GM21367 (cell line): ENCODE measurements at regions not wholly inside any gene's neighbourhood (a gene's known extent, or its start where the extent isn't known, plus 50 kb on each side); places are given as distances from the start of the nearest gene placed in this dataset.

Experiments used
- ATAC-seq: cut with Tn5 transposase; IDR thresholded peaks from one replicate; pipeline ENCODE4 v1.9.1; 2021; ENCODE audit not compliant: unreplicated experiment

- no peak for ATAC-seq
Observed at GRCh38 chr5:6176102-6176693, 202.1 kb downstream of the MED10 start.

- no peak for ATAC-seq
Observed at GRCh38 chr5:6175172-6175854, 203.0 kb downstream of the MED10 start.

GRCh38 chr5:6169660-6170059 lies 208.7 kb downstream of the MED10 start:
- ATAC-seq: no peak

GRCh38 chr5:6166698-6167394 lies 211.5 kb downstream of the MED10 start:
- no peak for ATAC-seq

- ATAC-seq: no peak
Observed at GRCh38 chr5:6163913-6164312, 214.4 kb downstream of the MED10 start.

- ATAC-seq: no peak
Observed at GRCh38 chr5:6162175-6162574, 216.2 kb downstream of the MED10 start.

- ATAC-seq: no peak
Observed at GRCh38 chr5:6161257-6161656, 217.1 kb downstream of the MED10 start.

GRCh38 chr5:6159832-6160430 lies 218.4 kb downstream of the MED10 start:
- no peak for ATAC-seq

GRCh38 chr5:6158974-6159831 lies 219.1 kb downstream of the MED10 start:
- ATAC-seq: no peak

GRCh38 chr5:6154216-6154615 lies 224.1 kb downstream of the MED10 start:
- no peak for ATAC-seq

- no peak for ATAC-seq
Observed at GRCh38 chr5:6146271-6146670, 232.1 kb downstream of the MED10 start.

- ATAC-seq: no peak
Observed at GRCh38 chr5:6145616-6146237, 232.6 kb downstream of the MED10 start.

- ATAC-seq: no peak
Observed at GRCh38 chr5:6143523-6143922, 234.8 kb downstream of the MED10 start.

- ATAC-seq: no peak
Observed at GRCh38 chr5:6142353-6142752, 236.0 kb downstream of the MED10 start.

GRCh38 chr5:6140219-6140618 lies 238.1 kb downstream of the MED10 start:
- no peak for ATAC-seq

GRCh38 chr5:6135977-6136376 lies 242.4 kb downstream of the MED10 start:
- no peak for ATAC-seq

GRCh38 chr5:6134281-6134680 lies 244.1 kb downstream of the MED10 start:
- ATAC-seq: no peak

GRCh38 chr5:6125781-6126180 lies 252.6 kb downstream of the MED10 start:
- ATAC-seq: no peak

- ATAC-seq: no peak
Observed at GRCh38 chr5:6118691-6119090, 259.7 kb downstream of the MED10 start.

GRCh38 chr5:6117212-6117611 lies 261.1 kb downstream of the MED10 start:
- ATAC-seq: no peak

GRCh38 chr5:6115852-6116251 lies 262.5 kb downstream of the MED10 start:
- ATAC-seq: no peak
